HG03097 (cell line): ENCODE measurements at regions not wholly inside any gene's neighbourhood (a gene's known extent, or its start where the extent isn't known, plus 50 kb on each side); places are given as distances from the start of the nearest gene placed in this dataset.

Source experiments
- ATAC-seq: cut with Tn5 transposase; IDR thresholded peaks from one replicate; pipeline ENCODE4 v1.9.1; 2021; ENCODE audit not compliant: unreplicated experiment, low FRiP score

DNA sequence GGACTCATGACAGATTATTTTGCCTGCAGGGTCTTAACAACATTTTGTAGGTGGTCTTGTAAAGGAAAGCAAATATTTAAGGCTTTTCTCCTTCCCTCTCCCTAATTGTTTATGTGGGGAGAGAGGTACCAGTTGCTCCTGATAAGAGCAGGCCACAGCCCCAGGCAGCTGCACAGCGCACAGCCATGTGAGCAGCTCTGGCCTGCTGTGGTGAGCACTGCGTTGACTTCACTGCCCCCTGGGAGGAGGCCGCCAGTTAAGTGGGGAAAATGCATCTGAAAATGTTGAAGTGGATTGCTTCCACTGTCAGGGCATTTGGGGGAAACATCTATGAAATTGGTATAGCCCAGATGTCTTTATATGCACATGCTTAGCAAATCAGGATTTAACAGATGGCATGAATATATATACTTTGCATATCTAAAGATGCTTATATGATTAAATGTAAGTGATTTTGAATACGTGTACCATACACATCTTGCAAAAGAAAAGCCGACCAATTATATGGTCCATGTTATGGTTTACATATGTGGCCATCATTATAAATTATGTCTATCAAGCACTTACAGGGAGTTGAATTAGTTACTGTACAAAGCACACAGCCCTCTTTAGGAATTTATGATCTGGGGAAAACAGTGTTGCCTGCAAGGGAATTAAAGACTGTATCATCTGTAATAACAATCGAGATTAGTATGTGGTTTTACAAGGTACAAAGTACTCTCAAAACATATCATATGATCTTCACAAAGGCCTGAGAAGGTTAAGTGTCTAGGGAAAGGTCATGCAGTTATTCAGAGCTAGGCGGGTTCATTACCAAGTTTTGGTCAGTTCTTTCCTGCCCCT is 132.1 kb downstream of the RHOU start:
- no peak for ATAC-seq

DNA sequence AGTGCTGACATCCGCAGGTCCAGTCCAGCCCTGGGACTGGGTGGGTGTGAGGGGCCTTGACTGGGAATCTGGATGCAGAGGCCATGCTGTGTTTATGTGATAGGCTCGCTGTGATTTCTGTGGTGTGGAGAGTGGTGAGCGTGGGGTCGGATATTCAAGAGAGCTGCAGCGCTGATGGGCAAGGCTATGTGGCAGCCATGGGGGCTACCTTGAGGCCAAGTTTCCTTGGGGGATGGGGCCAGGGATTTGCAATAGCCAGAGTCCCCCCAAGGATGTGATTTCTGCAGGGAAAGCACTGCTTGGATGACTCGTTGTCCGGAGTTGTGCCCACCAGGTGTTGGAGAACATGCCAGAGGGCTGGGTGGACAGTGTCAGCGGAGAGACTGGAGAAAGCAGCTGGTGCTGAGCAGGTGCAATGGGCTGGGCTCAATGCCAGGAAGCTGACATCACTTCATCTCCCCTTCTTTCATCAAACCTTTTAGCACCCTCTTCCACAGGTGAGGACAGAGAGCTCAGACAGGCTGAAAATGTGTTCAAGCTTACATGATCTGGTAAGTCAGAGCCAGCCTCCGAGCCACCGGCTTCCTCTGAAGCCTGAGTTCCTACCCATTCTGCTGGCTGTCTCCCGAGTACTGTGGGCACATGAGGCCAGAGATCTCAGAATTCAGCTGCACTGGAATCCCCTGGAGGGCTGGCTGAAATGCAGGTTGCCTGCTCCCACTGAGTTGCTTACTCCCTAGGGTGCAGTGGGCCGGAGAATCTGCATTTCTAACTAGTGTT is 132.9 kb downstream of the RHOU start:
- ATAC-seq: no peak

- no peak for ATAC-seq
Measured at GRCh38 chr1:228868731-228869024, 133.4 kb downstream of the RHOU start.

DNA sequence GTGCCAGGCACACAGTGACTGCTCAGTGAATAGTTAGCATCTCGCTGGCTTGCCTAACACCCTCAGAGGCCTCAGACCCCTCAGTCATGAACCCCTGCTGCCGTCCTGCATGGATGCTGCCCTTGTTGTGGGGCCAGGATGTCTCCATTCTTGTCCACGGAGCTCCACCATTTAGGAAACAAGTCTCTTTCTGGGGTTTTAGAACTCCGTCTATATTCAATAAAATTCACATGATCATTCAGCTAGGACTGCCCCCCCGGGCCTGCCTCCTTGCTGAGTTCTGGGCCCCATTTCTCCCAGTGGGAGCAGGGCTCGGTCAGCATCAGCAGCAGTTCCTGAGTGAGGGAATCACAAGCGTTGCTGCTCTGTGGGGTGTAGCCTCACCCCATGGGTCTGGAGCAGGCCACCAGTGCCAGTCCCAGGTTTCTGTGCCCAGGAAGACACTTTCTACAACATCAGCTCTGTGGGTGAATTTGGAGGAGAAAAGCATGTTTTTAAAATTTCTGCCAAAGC is 134.1 kb downstream of the RHOU start:
- no peak for ATAC-seq

DNA sequence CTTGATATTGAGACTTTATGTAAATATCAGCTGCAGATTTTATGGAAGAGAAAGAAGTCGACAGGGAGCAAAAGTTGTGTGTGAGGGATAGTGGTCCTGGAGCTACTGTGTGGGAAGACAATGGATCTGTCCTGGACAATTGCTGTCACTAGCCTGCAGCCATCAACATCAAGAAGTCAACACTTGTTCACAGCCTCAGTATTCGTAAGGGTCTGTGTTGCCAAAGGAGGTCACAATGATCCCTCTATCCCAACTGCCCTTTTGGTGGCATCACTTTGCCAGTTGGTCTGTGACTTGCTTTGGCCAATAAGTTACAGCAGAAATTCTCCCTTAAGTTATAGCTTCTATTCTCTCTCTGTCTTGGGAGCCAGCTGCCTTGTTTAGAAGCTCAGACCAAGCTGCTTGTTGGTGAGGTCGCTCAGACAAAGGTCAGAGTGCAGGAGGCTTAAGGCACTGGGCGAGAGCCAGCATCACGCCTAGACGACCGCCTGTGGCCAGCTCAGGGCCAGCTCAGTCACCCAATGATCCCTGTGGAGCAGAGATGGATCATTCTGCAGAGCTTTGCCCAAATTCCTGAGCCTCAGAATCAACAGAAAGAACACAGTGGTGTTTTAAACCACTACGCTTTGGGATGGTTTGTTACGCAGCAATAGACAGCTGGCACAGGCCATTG is 134.9 kb downstream of the RHOU start:
- ATAC-seq: no peak

DNA sequence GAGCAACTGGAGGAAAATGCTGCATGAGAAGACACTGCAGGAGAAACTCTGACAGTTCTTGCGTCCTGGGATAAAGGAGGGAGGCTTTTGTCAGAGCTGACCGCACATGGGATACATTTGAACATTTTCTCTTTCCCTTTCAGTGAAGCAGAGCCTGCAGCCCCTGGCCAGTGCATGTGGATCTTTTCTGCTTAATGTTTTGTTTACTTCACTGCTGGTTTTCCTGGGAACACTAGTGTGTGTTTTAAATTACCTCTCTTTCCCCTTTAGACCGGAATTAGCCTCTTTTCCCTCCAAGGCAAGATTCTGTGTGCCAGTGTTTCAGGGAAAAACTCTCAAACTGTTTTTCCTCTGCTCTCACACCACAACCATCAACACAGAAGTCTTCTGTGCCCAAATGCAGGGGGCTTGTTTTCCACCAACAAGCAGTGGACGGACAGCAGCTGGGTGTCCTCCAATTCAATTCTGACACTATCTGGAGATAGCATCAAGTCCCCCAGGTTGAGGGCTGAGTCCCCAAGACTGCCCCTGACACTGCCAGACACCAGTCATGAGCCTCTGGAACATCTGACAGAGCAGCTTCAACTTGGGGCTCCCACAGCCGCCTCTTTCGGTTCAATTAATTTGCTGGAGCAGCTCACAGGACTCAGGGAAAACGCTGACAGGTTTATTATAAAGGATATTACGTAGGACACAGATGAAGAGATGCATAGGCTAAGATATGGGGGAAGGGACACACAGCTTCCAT is 136.2 kb downstream of the RHOU start:
- no peak for ATAC-seq

DNA sequence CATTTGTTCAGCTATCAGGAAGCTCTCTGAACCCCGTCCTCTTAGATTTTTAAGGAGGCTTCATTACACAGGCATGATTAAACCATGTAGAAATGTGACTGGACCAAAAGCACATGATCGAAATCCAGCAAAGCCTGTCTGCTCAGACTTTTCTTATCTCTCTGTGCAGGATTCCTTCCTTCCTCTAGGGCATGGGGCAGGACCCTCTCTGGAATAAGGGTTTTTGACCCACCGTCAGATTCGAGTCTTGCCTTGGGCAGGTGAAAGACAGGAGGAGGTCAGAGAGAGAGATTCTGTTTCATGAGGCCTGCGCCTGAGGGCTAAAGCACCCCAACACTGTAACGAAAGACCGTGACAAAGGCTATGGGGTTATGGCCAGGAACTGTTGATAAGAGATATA is 136.8 kb downstream of the RHOU start:
- no peak for ATAC-seq

DNA sequence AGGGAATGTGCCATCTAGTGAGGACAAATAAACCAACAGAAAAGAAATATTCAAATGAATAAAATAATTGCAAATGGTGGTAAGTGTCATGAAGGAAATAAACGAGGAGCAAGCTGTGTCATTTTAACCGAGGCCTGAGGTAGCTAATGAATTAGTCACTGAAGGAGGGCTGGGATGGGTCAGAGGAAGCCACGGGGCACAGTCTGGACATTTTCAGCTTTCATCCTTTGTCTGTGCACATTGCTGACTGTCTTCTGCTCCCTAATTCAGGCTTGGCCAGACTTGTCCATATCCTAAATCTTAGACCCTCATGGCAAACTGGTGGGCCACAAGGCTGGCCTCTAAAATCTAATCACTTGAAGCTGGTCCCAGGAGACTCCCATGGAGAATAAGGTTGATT is 138.4 kb downstream of the RHOU start:
- no peak for ATAC-seq

DNA sequence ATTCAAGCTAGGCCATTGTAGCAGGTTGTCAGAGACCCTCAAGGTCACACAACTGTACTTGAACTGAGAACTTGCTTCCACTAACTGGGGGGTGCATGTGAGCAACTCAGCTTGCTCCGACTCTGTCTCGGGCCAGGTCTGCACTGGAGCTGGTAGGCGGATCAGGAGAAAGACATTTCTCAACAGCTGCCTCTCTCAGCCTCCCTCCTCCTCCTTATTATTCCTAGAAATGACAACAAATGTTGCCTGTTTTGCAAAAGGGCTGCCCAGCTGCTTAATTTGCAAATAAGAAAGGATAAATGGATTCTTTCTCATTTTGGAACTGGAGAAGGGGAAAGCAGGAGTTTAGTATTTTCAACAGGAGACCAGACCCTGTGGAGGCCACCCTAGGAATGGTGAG is 140.5 kb downstream of the RHOU start:
- ATAC-seq: no peak

GRCh38 chr1:228876187-228876586 is 140.9 kb downstream of the RHOU start:
- ATAC-seq: no peak

- no peak for ATAC-seq
Measured at GRCh38 chr1:228879164-228879563, 143.9 kb downstream of the RHOU start.

DNA sequence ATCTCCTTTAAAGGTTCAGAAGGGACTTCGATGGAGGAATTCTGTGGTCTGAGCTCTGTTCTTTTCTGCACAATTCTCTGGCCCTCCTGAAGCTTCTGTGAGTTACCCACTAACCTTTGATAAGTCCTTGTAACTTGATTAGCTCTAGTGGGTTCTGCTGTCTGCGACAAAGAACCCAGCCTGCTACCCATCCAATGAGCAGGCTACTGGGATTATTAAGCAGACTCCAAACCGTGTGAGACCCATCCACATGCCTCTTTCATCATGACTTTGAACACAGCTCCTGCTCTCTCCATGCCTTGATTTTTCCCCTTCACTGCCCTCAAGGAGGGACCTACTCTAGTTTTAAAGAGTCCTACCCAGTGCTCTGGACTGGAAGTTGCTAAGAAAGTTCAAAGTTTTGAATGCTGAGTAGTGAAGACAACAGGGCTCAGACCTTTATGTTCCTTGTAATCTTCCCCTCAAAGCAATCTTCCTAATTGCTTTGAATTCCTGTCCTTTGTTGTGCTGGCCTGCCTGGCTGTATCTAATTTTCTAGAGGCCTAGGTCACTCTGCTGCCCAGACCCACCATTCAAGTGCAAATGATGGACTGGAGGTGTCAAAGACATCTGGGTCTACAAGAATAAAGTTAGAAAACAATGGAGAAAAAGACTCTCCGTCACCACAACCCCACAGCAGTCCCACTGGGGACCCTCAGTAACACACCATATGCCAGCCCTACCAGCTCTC is 146.9 kb downstream of the RHOU start:
- ATAC-seq: no peak

GRCh38 chr1:228882771-228883450 is 147.6 kb downstream of the RHOU start:
- ATAC-seq: no peak

DNA sequence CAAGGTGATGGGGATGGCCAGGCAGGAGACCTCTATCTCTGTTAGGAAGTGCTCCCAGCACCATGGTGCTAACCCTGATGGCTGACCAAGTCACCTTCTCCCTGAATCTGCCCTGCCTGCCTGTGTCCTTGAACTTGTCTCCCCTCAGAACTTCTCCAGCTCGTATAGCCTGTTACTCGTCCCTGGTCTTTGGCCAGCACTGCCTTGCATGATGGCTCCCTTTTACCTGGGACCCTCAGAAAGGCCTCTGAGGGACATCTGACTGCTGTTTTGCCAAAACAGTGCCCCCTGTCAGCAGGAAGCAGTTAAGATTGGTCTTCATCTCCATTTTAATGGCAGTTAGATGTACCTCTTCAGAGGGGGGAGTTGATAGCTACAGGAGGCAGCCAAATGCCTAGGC is 148.3 kb downstream of the RHOU start:
- no peak for ATAC-seq

DNA sequence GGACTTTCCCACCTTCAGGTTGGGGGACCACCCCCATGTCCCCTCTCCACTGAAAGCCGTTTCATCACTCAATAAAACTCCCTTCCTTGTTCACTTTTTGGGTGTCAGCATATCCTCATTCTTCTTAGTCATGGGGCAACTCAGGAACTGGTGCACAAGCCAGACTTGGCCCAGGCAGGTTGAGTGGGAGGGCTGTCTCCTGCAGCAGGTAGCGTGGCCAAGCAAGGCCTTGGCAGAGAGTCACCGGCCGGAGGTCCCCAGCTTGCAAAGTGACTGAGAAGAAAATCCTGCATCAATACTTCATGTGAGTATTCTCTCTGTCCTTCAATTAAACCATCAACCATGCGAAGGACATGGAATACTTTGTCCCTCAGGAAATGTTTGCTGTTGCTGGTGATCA is 148.9 kb downstream of the RHOU start:
- no peak for ATAC-seq

DNA sequence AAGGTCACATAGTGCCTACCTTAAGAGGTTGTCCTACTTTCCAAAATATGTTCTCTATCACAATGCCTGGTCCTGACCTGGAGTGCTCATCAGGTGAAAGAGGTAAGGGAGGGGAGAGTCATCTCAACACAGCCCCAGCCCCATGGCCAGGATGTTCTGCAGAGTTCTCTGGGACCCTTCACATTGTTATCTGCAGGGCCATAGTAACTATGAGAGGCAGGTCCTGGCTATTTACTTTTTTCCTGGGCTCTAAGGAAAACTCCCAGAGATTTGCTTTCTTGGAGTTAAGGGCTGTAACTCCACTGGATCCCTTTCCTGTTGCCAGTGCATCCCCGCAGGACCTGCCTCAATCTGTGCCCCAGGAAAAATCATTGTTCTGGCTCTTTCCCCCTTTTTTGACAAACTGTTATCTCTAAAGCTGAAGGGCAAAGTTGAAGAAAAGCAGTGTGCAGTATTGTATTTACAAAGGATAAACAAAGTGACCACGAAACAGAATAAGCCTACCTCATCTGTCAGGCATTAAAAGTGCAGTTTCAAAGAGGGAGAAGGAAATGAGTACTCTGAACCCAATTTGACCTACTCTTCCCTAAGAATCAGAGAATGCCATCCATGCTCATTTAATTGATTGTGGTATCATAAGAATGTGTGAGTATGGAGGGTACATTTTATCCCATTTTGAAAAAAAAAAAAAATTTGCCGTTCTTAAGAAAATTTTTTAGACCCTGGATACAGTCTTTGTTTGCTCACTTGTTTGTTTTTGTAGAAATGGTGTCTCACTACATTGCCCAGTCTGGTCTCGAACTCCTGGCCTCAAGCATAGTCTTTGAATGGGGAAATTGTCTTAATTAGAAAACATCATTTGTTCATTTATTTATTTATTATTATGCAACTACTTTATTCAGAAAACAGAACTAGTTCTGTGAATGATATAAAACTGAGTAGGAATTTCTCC is 149.6 kb downstream of the RHOU start:
- ATAC-seq: no peak

DNA sequence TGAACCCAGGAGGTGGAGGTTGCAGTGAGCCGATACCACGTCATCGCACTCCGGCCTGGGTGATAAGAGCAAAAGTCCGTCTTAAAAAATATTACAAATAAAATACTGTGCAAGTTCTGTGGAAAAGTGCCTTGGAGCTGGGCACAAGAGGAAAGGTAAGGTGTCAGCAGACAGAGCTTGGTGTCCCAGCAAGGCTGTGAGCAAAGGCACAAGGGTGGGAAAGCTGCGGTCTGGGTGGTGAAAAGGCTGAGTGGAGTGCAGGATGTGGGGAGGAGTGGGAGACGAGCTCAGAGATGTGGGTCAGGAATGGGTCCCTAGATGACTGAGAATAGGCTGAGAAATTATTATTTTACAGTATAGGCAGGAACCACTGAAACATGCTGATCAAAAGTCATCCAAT is 150.6 kb downstream of the RHOU start:
- no peak for ATAC-seq

- ATAC-seq: no peak
Measured at GRCh38 chr1:228887101-228887500, 151.8 kb downstream of the RHOU start.
